Hindlimb muscle (tissue), 1 donor: ENCODE measurements at regions not wholly inside any gene's neighbourhood (a gene's known extent, or its start where the extent isn't known, plus 50 kb on each side); places are given as distances from the start of the nearest gene placed in this dataset.
A peak's percentile ranks its signal among the peaks of the same experiment; 100 is the strongest.

ENCODE experiments used
- DNase-seq: peaks from one replicate; pipeline ENCODE4 v3.0.0-alpha.2; 2013

GRCh38 chr3:40858364-40859115 lies 333.8 kb downstream of the ZNF621 start:
- no peak for DNase-seq

GRCh38 chr3:40862946-40863345 lies 336.4 kb upstream of the CTNNB1 start:
- DNase-seq, result no peak

- no peak for DNase-seq
Measured at GRCh38 chr3:40864146-40864782, 335.0 kb upstream of the CTNNB1 start.

- no peak for DNase-seq
Measured at GRCh38 chr3:40864915-40865314, 334.4 kb upstream of the CTNNB1 start.

- no peak for DNase-seq
Measured at GRCh38 chr3:40867797-40868196, 331.5 kb upstream of the CTNNB1 start.

GRCh38 chr3:40869013-40869412 lies 330.3 kb upstream of the CTNNB1 start:
- no peak for DNase-seq

- no peak for DNase-seq
Measured at GRCh38 chr3:40869939-40870338, 329.4 kb upstream of the CTNNB1 start.

GRCh38 chr3:40871394-40871793 lies 327.9 kb upstream of the CTNNB1 start:
- no peak for DNase-seq

- DNase-seq, result no peak
Measured at GRCh38 chr3:40872258-40872920, 326.9 kb upstream of the CTNNB1 start.

GRCh38 chr3:40873476-40873875 lies 325.8 kb upstream of the CTNNB1 start:
- DNase-seq, result no peak

GRCh38 chr3:40873934-40874699 lies 325.2 kb upstream of the CTNNB1 start:
- no peak for DNase-seq

- DNase-seq, result no peak
Measured at GRCh38 chr3:40875581-40875980, 323.7 kb upstream of the CTNNB1 start.

GRCh38 chr3:40876009-40876408 lies 323.3 kb upstream of the CTNNB1 start:
- no peak for DNase-seq

GRCh38 chr3:40876496-40876895 lies 322.8 kb upstream of the CTNNB1 start:
- DNase-seq, result no peak

GRCh38 chr3:40877631-40878463 lies 321.5 kb upstream of the CTNNB1 start:
- DNase-seq, result peak; percentile 80

GRCh38 chr3:40878464-40878905 lies 320.8 kb upstream of the CTNNB1 start:
- no peak for DNase-seq

GRCh38 chr3:40885430-40885829 lies 313.9 kb upstream of the CTNNB1 start:
- no peak for DNase-seq

- no peak for DNase-seq
Measured at GRCh38 chr3:40886660-40887425, 312.5 kb upstream of the CTNNB1 start.

- DNase-seq, result no peak
Measured at GRCh38 chr3:40891186-40891585, 308.1 kb upstream of the CTNNB1 start.

- DNase-seq, result no peak
Measured at GRCh38 chr3:40895109-40895508, 304.2 kb upstream of the CTNNB1 start.

- no peak for DNase-seq
Measured at GRCh38 chr3:40899286-40899712, 300.0 kb upstream of the CTNNB1 start.
